HG03097 (cell line): ENCODE measurements at regions not wholly inside any gene's neighbourhood (a gene's known extent, or its start where the extent isn't known, plus 50 kb on each side); places are given as distances from the start of the nearest gene placed in this dataset.
"Not testable (repeated sequence)": the region's sequence is repeated elsewhere in the genome, so short reads cannot be mapped to it uniquely, and the experiment has no call there.

Experiments used
- ATAC-seq: cut with Tn5 transposase; IDR thresholded peaks from one replicate; pipeline ENCODE4 v1.9.1; 2021; ENCODE audit not compliant: unreplicated experiment, low FRiP score

DNA sequence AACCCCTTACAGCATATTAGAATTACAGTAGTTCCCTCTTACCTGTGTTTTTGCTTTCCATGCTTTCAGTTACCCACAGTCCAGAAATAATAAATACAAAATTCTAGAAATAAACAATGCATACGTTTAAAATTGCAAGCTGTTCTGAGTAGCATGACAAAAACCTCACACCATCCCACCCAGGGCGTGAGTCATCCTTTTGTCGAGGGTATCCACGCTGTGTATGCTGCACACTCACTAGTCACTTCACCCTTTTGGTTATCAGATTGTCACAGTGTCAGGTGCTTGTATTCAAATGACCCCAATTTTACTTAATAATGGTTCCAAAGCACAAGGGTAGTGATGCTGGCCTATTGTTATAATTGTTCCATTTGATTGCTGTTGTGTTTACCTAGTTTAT, 72.5 kb upstream of the P3H2 start:
- no peak for ATAC-seq

DNA sequence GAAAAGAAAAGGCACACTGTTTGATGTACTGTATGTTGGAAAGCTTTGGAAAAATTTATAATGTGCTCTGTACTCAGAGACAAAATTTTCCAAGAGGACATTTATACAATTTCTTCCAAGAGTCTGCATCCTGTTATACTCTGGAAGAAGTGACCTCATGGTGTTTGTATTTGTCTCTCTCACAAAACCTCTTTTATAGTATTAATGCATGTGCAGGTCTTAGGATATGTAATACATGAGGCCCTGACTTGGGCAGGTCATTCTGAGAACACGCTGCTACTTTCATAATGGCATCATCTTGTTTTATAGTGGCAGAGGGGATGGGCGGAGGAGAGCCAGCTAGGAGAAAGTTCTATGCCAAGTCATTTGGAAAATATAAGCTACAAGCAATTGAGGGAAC, 72.0 kb upstream of the P3H2 start:
- no peak for ATAC-seq

GRCh38 chr3:190192087-190192486, 71.4 kb upstream of the P3H2 start:
- ATAC-seq = no peak

GRCh38 chr3:190188197-190188596, 67.5 kb upstream of the P3H2 start:
- no peak for ATAC-seq

GRCh38 chr3:190183121-190183520, 62.4 kb upstream of the P3H2 start:
- ATAC-seq = no peak

DNA sequence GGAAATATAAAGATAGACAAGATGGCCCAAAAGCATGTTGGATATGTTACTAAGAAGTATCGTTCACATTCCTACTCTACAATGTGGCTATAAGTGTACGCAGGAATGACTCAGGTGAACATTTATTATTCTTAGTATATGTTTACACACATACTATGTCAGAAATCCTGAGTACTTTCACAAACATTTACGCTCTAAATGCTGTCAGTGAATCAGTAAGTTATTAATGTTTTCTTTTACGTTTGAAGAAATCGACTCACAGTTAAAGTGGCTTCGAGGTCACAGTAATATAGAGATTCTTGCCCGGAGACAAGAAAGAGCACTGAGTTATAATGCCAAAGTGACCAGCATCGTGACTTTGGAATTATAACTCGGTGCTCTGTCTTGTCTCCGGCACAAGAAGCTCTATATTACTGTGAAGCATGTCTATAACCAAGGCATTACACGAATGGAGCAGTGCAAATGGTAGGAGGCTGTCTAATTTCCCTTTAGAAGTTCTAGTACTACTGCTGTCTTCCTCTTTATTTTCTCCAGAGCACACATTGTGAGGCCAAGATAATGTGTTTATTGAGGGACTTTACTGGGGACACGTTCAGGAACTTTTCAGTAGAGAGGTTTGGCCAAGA, 61.8 kb upstream of the P3H2 start:
- no peak for ATAC-seq

GRCh38 chr3:190180268-190180667, 59.6 kb upstream of the P3H2 start:
- ATAC-seq = no peak

- no peak for ATAC-seq
Measured at GRCh38 chr3:190178779-190179178, 58.1 kb upstream of the P3H2 start.

GRCh38 chr3:190176933-190177525, 56.3 kb upstream of the P3H2 start:
- ATAC-seq = not testable (repeated sequence)

- not testable (repeated sequence) for ATAC-seq
Measured at GRCh38 chr3:190176106-190176505, 55.4 kb upstream of the P3H2 start.

DNA sequence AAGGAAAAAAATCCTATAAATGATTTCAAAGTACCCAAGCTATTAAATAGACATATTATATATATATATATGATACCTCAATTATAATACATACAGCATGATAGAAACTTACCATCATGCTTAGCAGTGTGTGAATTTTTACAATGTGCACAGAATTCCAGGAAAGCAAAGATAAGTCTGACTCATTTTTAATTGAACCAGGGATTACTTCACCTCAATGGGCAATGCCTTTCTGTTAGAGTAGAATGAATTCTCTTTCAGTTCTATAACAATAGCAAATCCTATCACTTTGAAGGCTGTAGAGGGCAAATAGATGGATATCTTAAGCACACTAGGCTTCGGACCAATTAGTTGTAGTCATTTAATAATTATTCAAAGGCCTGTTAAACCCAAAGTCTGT, 54.8 kb upstream of the P3H2 start:
- ATAC-seq = no peak

DNA sequence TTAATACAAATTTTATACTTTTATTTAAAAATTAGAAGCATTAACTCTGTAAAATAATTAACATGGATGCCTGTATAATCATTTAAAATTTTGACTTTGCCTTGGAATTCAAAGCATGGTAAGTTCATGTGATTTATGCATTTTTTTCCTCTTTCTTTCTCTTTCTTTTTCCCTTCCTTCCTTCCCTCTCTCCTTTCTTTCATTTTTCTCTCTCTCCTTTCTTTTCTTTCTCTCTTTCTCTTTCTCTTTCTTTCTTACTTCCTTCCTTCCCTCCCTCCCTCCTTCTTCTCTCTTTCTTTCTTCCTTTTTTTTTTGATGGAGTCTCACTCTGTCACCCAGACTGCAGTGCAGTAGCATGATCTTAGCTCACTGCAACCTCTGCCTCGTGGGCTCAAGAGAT, 53.8 kb upstream of the P3H2 start:
- ATAC-seq = no peak

- no peak for ATAC-seq
Measured at GRCh38 chr3:190173426-190173825, 52.7 kb upstream of the P3H2 start.

DNA sequence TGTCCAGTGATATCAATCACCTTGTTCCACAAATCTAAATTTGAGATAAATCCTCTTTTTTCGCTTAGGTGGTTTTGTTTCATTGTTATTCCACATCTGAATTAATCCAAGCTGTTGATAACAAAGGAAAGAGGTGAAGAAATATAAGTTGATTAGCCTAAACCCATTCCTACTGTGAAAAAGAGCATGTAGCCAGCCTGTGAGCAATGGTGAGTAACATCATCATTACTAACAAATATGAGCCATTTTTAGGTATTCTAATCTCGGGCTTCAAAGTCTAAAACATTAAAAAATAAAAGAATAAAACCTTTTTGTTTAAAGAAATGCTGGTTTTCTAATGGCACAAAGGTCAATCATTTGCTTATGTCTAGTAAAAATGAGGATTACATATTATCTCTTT, 52.1 kb upstream of the P3H2 start:
- ATAC-seq = no peak
